Endothelial cell (in vitro differentiated cells): ENCODE measurements at regions not wholly inside any gene's neighbourhood (a gene's known extent, or its start where the extent isn't known, plus 50 kb on each side); places are given as distances from the start of the nearest gene placed in this dataset.

Experiments
- DNase-seq: peaks from one replicate; pipeline ENCODE4 v3.0.0; 2021; ENCODE audit warnings: low spot score
- H3K27ac Mint-ChIP-seq: one replicate; pipeline ENCODE4 v1.8.0; 2021; ENCODE audit warnings: mixed read lengths, inconsistent platforms; ENCODE audit not compliant: unreplicated experiment
- H3K27me3 Mint-ChIP-seq: one replicate; pipeline ENCODE4 v1.8.0; 2021; ENCODE audit warnings: mild to moderate bottlenecking, moderate library complexity, mixed read lengths, inconsistent platforms; ENCODE audit not compliant: unreplicated experiment
- H3K36me3 Mint-ChIP-seq: one replicate; pipeline ENCODE4 v1.8.0; 2021; ENCODE audit warnings: mild to moderate bottlenecking, low read depth, mixed read lengths, inconsistent platforms; ENCODE audit not compliant: unreplicated experiment
- H3K4me1 Mint-ChIP-seq: one replicate; pipeline ENCODE4 v1.8.0; 2021; ENCODE audit warnings: mild to moderate bottlenecking, mixed read lengths, inconsistent platforms; ENCODE audit not compliant: unreplicated experiment
- H3K4me3 Mint-ChIP-seq: one replicate; pipeline ENCODE4 v1.8.0; 2021; ENCODE audit warnings: mild to moderate bottlenecking, mixed read lengths, inconsistent platforms; ENCODE audit not compliant: unreplicated experiment
- H3K9me3 Mint-ChIP-seq: one replicate; pipeline ENCODE4 v1.8.0; 2021; ENCODE audit warnings: mixed read lengths, inconsistent platforms; ENCODE audit not compliant: unreplicated experiment
- CTCF ChIP-seq: fragments of 200-600 bp; sonication (generic); IDR thresholded peaks from one replicate; pipeline ENCODE4 v1.5.0; 2021; ENCODE audit warnings: antibody characterized with exemption; ENCODE audit not compliant: unreplicated experiment

GRCh38 chr4:129358571-129358970 lies 262.6 kb downstream of the C4orf33 start:
- Mint-ChIP-seq H3K4me3 (no peak overlapping the region), H3K27me3 (no peaks in the 10 kb centered on the region), H3K36me3 (no peaks in the 10 kb centered on the region), H3K4me1 (peaks cover 6% of the 10 kb centered on the region), H3K9me3 (no peaks in the 10 kb centered on the region), H3K27ac (no peak overlapping the region)
- DNase-seq: no peak
- no peak for TF ChIP-seq CTCF

- H3K9me3 Mint-ChIP-seq: no peaks in the 10 kb centered on the region
Measured at GRCh38 chr4:129359461-129359860, 263.5 kb downstream of the C4orf33 start.

GRCh38 chr4:129362691-129363274 lies 266.8 kb downstream of the C4orf33 start:
- no peaks in the 10 kb centered on the region for H3K27me3 Mint-ChIP-seq
- no peak overlapping the region for H3K4me3 Mint-ChIP-seq
- peak; percentile 64 for DNase-seq
- H3K9me3 Mint-ChIP-seq: no peaks in the 10 kb centered on the region
- no peak overlapping the region for H3K27ac Mint-ChIP-seq
- H3K4me1 Mint-ChIP-seq: peaks cover 4% of the 10 kb centered on the region
- no peaks in the 10 kb centered on the region for H3K36me3 Mint-ChIP-seq
- peak; percentile 87 for TF ChIP-seq CTCF

More at GRCh38 chr4:129359461-129359860, 263.5 kb downstream of the C4orf33 start:
- Mint-ChIP-seq H3K27ac (no peak overlapping the region), H3K4me1 (peaks cover 6% of the 10 kb centered on the region), H3K27me3 (no peaks in the 10 kb centered on the region), H3K4me3 (no peak overlapping the region), H3K36me3 (no peaks in the 10 kb centered on the region)
- no peak for DNase-seq
- TF ChIP-seq CTCF: no peak

DNA sequence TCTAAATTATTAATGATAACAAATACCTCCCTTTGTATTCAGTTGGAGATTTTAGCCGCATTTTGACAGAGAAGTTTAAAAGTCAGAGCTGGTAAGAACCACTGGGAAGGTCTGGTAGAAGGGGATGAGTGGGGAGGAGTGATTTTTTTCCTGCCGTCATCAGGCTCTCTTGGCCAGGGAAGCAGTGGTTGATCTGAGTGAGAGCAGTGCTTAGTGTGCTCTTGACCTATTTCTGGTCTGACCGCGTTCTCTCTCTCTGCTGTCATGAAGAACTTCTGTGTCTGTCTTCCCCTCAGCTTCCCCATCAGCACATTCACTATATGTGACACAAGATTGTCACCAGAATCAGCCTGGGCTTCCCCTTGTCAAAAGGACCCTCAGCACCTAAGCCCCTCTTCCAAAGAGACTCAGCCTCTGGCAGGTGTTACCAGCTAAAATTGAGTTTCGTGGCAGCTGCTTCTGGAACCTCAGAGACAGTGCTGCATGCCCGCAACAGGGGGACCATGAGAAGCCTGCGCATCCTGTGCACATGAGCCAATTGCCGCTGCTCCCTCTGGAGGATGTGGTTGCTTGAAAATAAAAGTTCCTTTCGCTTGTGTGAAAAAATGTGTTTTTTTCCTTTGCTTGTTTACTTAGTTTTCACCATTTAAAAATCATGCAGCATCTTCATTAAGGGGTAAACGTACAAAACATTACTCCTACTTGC lies 268.9 kb downstream of the C4orf33 start:
- H3K4me3 Mint-ChIP-seq: no peak overlapping the region
- H3K9me3 Mint-ChIP-seq: no peaks in the 10 kb centered on the region
- H3K36me3 Mint-ChIP-seq: no peaks in the 10 kb centered on the region
- no peak for DNase-seq
- H3K27me3 Mint-ChIP-seq: no peaks in the 10 kb centered on the region
- TF ChIP-seq CTCF: no peak
- H3K4me1 Mint-ChIP-seq: peaks cover 4% of the 10 kb centered on the region
- no peak overlapping the region for H3K27ac Mint-ChIP-seq

GRCh38 chr4:129369361-129370010 lies 273.5 kb downstream of the C4orf33 start:
- Mint-ChIP-seq H3K9me3 (no peaks in the 10 kb centered on the region), H3K27ac (no peak overlapping the region), H3K36me3 (no peaks in the 10 kb centered on the region), H3K4me1 (peaks cover 4% of the 10 kb centered on the region), H3K4me3 (no peak overlapping the region), H3K27me3 (no peaks in the 10 kb centered on the region)
- no peak for TF ChIP-seq CTCF
- no peak for DNase-seq
